HL-60 (cell line): ENCODE measurements at regions not wholly inside any gene's neighbourhood (a gene's known extent, or its start where the extent isn't known, plus 50 kb on each side); places are given as distances from the start of the nearest gene placed in this dataset.

Experiments
- DNase-seq, 2 experiments: peaks; one replicate each; pipeline ENCODE4 v3.0.0-alpha.2; 2010 to 2020; ENCODE audit warnings: low read depth in 1 of 2, low spot score in 1 of 2
- H3K27ac ChIP-seq: fragments of 250-450 bp; sonication (Bioruptor Pico); replicated peaks from 2 replicates; pipeline ENCODE4 v1.5.1; 2020; ENCODE audit warnings: mild to moderate bottlenecking, moderate library complexity
- H3K27me3 ChIP-seq: fragments of 250-450 bp; sonication (Bioruptor Pico); 2 replicates; pipeline ENCODE4 v1.5.1; 2021; ENCODE audit warnings: mild to moderate bottlenecking, moderate library complexity; ENCODE audit not compliant: insufficient read depth, poor library complexity, severe bottlenecking
- H3K4me3 ChIP-seq: replicated peaks from 2 replicates; pipeline ENCODE4 v1.5.1; 2011; ENCODE audit warnings: mild to moderate bottlenecking, control low read depth, low read length; ENCODE audit not compliant: insufficient read depth
- CTCF ChIP-seq: IDR thresholded peaks from one replicate; pipeline ENCODE4 v1.5.1; 2011; ENCODE audit warnings: low read length, control low read depth, inconsistent platforms; ENCODE audit not compliant: insufficient read depth
- GABPA ChIP-seq: IDR thresholded peaks from 2 replicates; pipeline ENCODE4 v1.6.1; 2012; ENCODE audit warnings: low read depth
- POLR2AphosphoS5 ChIP-seq: IDR thresholded peaks from 2 replicates; pipeline ENCODE4 v1.6.1; 2012; ENCODE audit warnings: low read depth
- REST ChIP-seq: IDR thresholded peaks from 2 replicates; pipeline ENCODE4 v1.6.1; 2012; ENCODE audit warnings: low read depth; ENCODE audit not compliant: insufficient replicate concordance
- SPI1 ChIP-seq: IDR thresholded peaks from 2 replicates; pipeline ENCODE4 v1.6.1; 2012; ENCODE audit warnings: low read depth, mild to moderate bottlenecking, borderline replicate concordance

GRCh38 chr20:57009775-57010174, 256.7 kb downstream of the BMP7 start:
- no peak for DNase-seq
- TF ChIP-seq POLR2AphosphoS5: no peak
- no peak for TF ChIP-seq CTCF
- no peak for TF ChIP-seq GABPA
- TF ChIP-seq SPI1: no peak
- no peak for TF ChIP-seq REST
- peaks cover 11% of the 10 kb centered on the region for H3K27me3 ChIP-seq
- H3K27ac ChIP-seq: no peak overlapping the region
- H3K4me3 ChIP-seq: no peak overlapping the region

- no peak overlapping the region for H3K27ac ChIP-seq
- H3K4me3 ChIP-seq: no peak overlapping the region
- DNase-seq: no peak
- no peak for TF ChIP-seq GABPA
- no peak for TF ChIP-seq REST
- no peak for TF ChIP-seq CTCF
- no peak for TF ChIP-seq SPI1
- TF ChIP-seq POLR2AphosphoS5: no peak
- peaks cover 12% of the 10 kb centered on the region for H3K27me3 ChIP-seq
Observed at GRCh38 chr20:57012691-57013090, 253.8 kb downstream of the BMP7 start.

- TF ChIP-seq REST: no peak
- no peak for TF ChIP-seq SPI1
- TF ChIP-seq CTCF: no peak
- TF ChIP-seq GABPA: no peak
- TF ChIP-seq POLR2AphosphoS5: no peak
- DNase-seq: no peak
- peaks cover 12% of the 10 kb centered on the region for H3K27me3 ChIP-seq
- H3K4me3 ChIP-seq: no peak overlapping the region
- H3K27ac ChIP-seq: no peak overlapping the region
Observed at GRCh38 chr20:57013217-57013616, 253.2 kb downstream of the BMP7 start.
